Loucy (cell line): ENCODE measurements at regions not wholly inside any gene's neighbourhood (a gene's known extent, or its start where the extent isn't known, plus 50 kb on each side); places are given as distances from the start of the nearest gene placed in this dataset.

Experiments used
- H2AFZ ChIP-seq: fragments of 200-600 bp; sonication (generic); 2 replicates; pipeline ENCODE4 v1.6.0; 2016; ENCODE audit warnings: antibody characterized with exemption, mild to moderate bottlenecking, low read length, moderate library complexity
- H3F3A ChIP-seq: fragments of 200-600 bp; 2 replicates; pipeline ENCODE4 v1.6.0; 2016; ENCODE audit warnings: antibody characterized with exemption, low read depth, mild to moderate bottlenecking
- H3K27me3 ChIP-seq: fragments of 200-600 bp; sonication (generic); 2 replicates; pipeline ENCODE4 v1.6.1; 2014; ENCODE audit warnings: low read length, mild to moderate bottlenecking; ENCODE audit not compliant: insufficient read depth, poor library complexity, severe bottlenecking
- H3K36me3 ChIP-seq: fragments of 200-600 bp; sonication (generic); 2 replicates; pipeline ENCODE4 v1.6.1; 2016; ENCODE audit warnings: low read length; ENCODE audit not compliant: insufficient read depth
- H3K4me1 ChIP-seq: fragments of 200-600 bp; sonication (generic); 2 replicates; pipeline ENCODE4 v1.5.1; 2014; ENCODE audit warnings: low read length, mild to moderate bottlenecking; ENCODE audit not compliant: insufficient read depth, poor library complexity, severe bottlenecking
- H3K4me2 ChIP-seq: fragments of 200-600 bp; sonication (generic); 2 replicates; pipeline ENCODE4 v1.6.0; 2014; ENCODE audit warnings: antibody characterized with exemption, low read length, low read depth, mild to moderate bottlenecking; ENCODE audit not compliant: poor library complexity, severe bottlenecking
- H3K4me3 ChIP-seq: fragments of 200-600 bp; sonication (generic); 2 replicates; pipeline ENCODE4 v1.5.1; 2014; ENCODE audit warnings: low read length, mild to moderate bottlenecking, mixed read lengths; ENCODE audit not compliant: poor library complexity, severe bottlenecking
- H3K79me2 ChIP-seq: fragments of 200-600 bp; sonication (generic); 2 replicates; pipeline ENCODE4 v1.6.1; 2014; ENCODE audit warnings: low read length; ENCODE audit not compliant: insufficient read depth
- H3K9ac ChIP-seq: fragments of 200-600 bp; sonication (generic); 2 replicates; pipeline ENCODE4 v1.6.0; 2014; ENCODE audit warnings: mild to moderate bottlenecking, low read depth, low read length, moderate library complexity; ENCODE audit not compliant: poor library complexity, severe bottlenecking
- H3K9me2 ChIP-seq: fragments of 200-600 bp; sonication (generic); replicated peaks from 2 replicates; pipeline ENCODE4 v1.6.1; 2016; ENCODE audit warnings: low read depth, low read length, mixed read lengths
- H3K9me3 ChIP-seq: fragments of 200-600 bp; sonication (generic); 2 replicates; pipeline ENCODE4 v1.6.1; 2014; ENCODE audit warnings: mild to moderate bottlenecking, antibody characterized with exemption, low read length, low read depth; ENCODE audit not compliant: insufficient read depth
- H4K20me1 ChIP-seq: fragments of 200-600 bp; sonication (generic); 2 replicates; pipeline ENCODE4 v1.6.0; 2014; ENCODE audit warnings: antibody characterized with exemption, low read length, mild to moderate bottlenecking; ENCODE audit not compliant: insufficient read depth, poor library complexity, severe bottlenecking
- CTCF ChIP-seq: fragments of 200-600 bp; sonication (generic); conservative IDR thresholded peaks from 2 replicates; pipeline ENCODE4 v1.5.1; 2014; ENCODE audit warnings: mild to moderate bottlenecking, antibody characterized with exemption, low read length
- EZH2phosphoT487 ChIP-seq: fragments of 200-600 bp; IDR thresholded peaks from 2 replicates; pipeline ENCODE4 v1.6.1; 2018; ENCODE audit warnings: antibody characterized with exemption, mild to moderate bottlenecking, moderate library complexity, borderline replicate concordance

GRCh38 chr16:5982979-5983378, 885.4 kb upstream of the EEF2KMT start:
- Histone ChIP-seq H3K36me3 (no peaks in the 10 kb centered on the region), H3K4me1 (no peaks in the 10 kb centered on the region), H3K9me3 (no peaks in the 10 kb centered on the region), H4K20me1 (no peaks in the 10 kb centered on the region), H3F3A (no peaks in the 10 kb centered on the region), H3K27me3 (no peaks in the 10 kb centered on the region), H3K9ac (no peak overlapping the region), H3K9me2 (no peaks in the 10 kb centered on the region), H3K4me2 (no peak overlapping the region), H2AFZ (no peak overlapping the region), H3K79me2 (no peaks in the 10 kb centered on the region), H3K4me3 (no peak overlapping the region)
- TF ChIP-seq EZH2phosphoT487 (no peak), CTCF (no peak)

DNA sequence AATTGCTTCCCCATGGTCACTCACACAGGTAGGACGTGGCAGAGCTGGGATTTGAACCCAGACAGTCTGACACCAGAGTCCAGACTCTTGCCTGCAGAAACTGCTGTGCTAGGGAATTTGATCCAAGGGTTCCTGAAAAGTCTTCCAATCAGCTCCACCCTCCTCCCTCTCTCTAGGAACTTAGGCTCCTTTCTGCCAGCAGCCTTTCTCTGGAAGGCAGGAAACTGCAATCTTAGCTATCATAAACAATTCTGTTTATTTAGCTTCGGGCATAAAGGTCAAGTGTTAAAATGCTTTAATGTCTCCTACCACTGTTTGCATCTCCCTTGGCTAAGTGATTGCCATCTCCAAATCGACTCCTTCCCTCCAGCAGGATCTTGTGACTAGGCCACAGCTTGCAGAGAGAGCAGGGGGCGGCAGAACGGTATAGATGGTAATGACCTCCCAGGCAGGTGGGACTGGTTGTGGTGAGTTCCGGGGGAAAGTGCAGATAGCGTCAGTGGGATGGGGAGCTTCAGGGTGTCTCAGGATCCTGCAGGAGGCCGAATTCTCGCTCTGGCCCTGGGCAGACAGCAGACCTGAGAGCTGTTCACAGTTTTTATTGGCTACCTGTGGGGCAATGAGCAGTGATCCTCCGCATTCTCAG, 882.4 kb upstream of the EEF2KMT start:
- no peak overlapping the region for H2AFZ ChIP-seq
- H3K27me3 ChIP-seq: no peaks in the 10 kb centered on the region
- H3K4me1 ChIP-seq: no peaks in the 10 kb centered on the region
- H4K20me1 ChIP-seq: no peaks in the 10 kb centered on the region
- no peak overlapping the region for H3K4me2 ChIP-seq
- H3K79me2 ChIP-seq: no peaks in the 10 kb centered on the region
- no peak overlapping the region for H3K9ac ChIP-seq
- no peaks in the 10 kb centered on the region for H3K36me3 ChIP-seq
- no peak overlapping the region for H3K4me3 ChIP-seq
- no peak for TF ChIP-seq EZH2phosphoT487
- no peak for TF ChIP-seq CTCF
- H3K9me3 ChIP-seq: no peaks in the 10 kb centered on the region
- H3K9me2 ChIP-seq: no peaks in the 10 kb centered on the region
- H3F3A ChIP-seq: no peaks in the 10 kb centered on the region

GRCh38 chr16:5977329-5977728, 879.7 kb upstream of the EEF2KMT start:
- Histone ChIP-seq H3K9me3 (no peaks in the 10 kb centered on the region), H3K9me2 (no peaks in the 10 kb centered on the region), H3K4me2 (no peak overlapping the region), H3K36me3 (no peaks in the 10 kb centered on the region), H3K27me3 (no peaks in the 10 kb centered on the region), H3K9ac (no peak overlapping the region), H2AFZ (no peak overlapping the region), H3K79me2 (no peaks in the 10 kb centered on the region), H3K4me3 (no peak overlapping the region), H3F3A (no peaks in the 10 kb centered on the region), H4K20me1 (no peaks in the 10 kb centered on the region), H3K4me1 (no peaks in the 10 kb centered on the region)
- no peak for TF ChIP-seq EZH2phosphoT487
- TF ChIP-seq CTCF: no peak
